ENCODE measurements at regions not wholly inside any gene's neighbourhood (a gene's known extent, or its start where the extent isn't known, plus 50 kb on each side); places are given as distances from the start of the nearest gene placed in this dataset.
"Not testable (repeated sequence)": the region's sequence is repeated elsewhere in the genome, so short reads cannot be mapped to it uniquely, and the experiment has no call there.

GRCh38 chr3:154898443-154898842 is 181.7 kb upstream of the MME start:
- DNase-seq, result no peak

- no peak for DNase-seq
Observed at GRCh38 chr3:154893813-154894212, 186.3 kb upstream of the MME start.

GRCh38 chr3:154889227-154889634 is 190.9 kb upstream of the MME start:
- no peak for DNase-seq

GRCh38 chr3:154887869-154888268 is 192.2 kb upstream of the MME start:
- no peak for DNase-seq

- no peak for DNase-seq
Observed at GRCh38 chr3:154886437-154886836, 193.7 kb upstream of the MME start.

GRCh38 chr3:154885418-154885817 is 194.7 kb upstream of the MME start:
- no peak for DNase-seq

GRCh38 chr3:154884952-154885351 is 195.2 kb upstream of the MME start:
- DNase-seq, result no peak

GRCh38 chr3:154875142-154875541 is 205.0 kb upstream of the MME start:
- DNase-seq, result no peak

- no peak for DNase-seq
Observed at GRCh38 chr3:154872696-154873095, 207.4 kb upstream of the MME start.

- DNase-seq, result no peak
Observed at GRCh38 chr3:154872074-154872473, 208.0 kb upstream of the MME start.

- no peak for DNase-seq
Observed at GRCh38 chr3:154864947-154865346, 215.2 kb upstream of the MME start.

GRCh38 chr3:154862265-154862664 is 217.9 kb upstream of the MME start:
- no peak for DNase-seq

- not testable (repeated sequence) for DNase-seq
Observed at GRCh38 chr3:154852998-154853397, 227.1 kb upstream of the MME start.

GRCh38 chr3:154852515-154852914 is 227.6 kb upstream of the MME start:
- no peak for DNase-seq

- DNase-seq, result no peak
Observed at GRCh38 chr3:154851644-154852043, 228.5 kb upstream of the MME start.

- no peak for DNase-seq
Observed at GRCh38 chr3:154850921-154851320, 229.2 kb upstream of the MME start.

- no peak for DNase-seq
Observed at GRCh38 chr3:154849408-154849807, 230.7 kb upstream of the MME start.

GRCh38 chr3:154844863-154845262 is 235.3 kb upstream of the MME start:
- DNase-seq, result no peak

- DNase-seq, result no peak
Observed at GRCh38 chr3:154843647-154844046, 236.5 kb upstream of the MME start.

GRCh38 chr3:154842536-154842935 is 237.6 kb upstream of the MME start:
- no peak for DNase-seq

- no peak for DNase-seq
Observed at GRCh38 chr3:154835639-154836038, 244.5 kb upstream of the MME start.

- DNase-seq, result not testable (repeated sequence)
Observed at GRCh38 chr3:154834831-154835230, 245.3 kb upstream of the MME start.

- no peak for DNase-seq
Observed at GRCh38 chr3:154829929-154830328, 250.2 kb upstream of the MME start.

- no peak for DNase-seq
Observed at GRCh38 chr3:154819491-154819890, 260.6 kb upstream of the MME start.

GRCh38 chr3:154818676-154819255 is 261.4 kb upstream of the MME start:
- no peak for DNase-seq

- DNase-seq, result not testable (repeated sequence)
Observed at GRCh38 chr3:154810017-154810416, 270.1 kb upstream of the MME start.
